ENCODE measurements at regions not wholly inside any gene's neighbourhood (a gene's known extent, or its start where the extent isn't known, plus 50 kb on each side); places are given as distances from the start of the nearest gene placed in this dataset.

DNA sequence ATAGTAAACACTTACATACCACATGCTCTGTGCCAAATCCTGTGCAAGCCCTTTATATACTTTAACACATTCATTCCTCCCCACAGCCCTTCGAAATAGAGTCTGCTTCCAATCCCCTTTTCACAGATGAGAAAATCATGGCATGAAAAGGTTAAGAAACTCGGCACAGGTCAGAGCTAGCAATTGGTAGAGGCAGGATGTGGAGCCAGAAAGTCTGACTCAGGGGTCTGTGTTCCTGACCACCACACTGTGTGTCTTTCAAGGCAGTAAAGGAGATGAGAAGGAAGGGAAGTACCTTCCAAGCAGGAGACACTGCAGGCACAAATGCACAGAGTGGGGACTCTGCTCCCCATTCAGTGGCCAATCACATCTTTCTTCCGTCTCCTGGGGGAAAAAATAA is 61.1 kb downstream of the SCN11A start:
- TF ChIP-seq, protein P1, sequence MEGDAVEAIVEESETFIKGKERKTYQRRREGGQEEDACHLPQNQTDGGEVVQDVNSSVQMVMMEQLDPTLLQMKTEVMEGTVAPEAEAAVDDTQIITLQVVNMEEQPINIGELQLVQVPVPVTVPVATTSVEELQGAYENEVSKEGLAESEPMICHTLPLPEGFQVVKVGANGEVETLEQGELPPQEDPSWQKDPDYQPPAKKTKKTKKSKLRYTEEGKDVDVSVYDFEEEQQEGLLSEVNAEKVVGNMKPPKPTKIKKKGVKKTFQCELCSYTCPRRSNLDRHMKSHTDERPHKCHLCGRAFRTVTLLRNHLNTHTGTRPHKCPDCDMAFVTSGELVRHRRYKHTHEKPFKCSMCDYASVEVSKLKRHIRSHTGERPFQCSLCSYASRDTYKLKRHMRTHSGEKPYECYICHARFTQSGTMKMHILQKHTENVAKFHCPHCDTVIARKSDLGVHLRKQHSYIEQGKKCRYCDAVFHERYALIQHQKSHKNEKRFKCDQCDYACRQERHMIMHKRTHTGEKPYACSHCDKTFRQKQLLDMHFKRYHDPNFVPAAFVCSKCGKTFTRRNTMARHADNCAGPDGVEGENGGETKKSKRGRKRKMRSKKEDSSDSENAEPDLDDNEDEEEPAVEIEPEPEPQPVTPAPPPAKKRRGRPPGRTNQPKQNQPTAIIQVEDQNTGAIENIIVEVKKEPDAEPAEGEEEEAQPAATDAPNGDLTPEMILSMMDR (IDR thresholded peaks at IDR 0.05): no peak
- TF ChIP-seq EZH2phosphoT487 (IDR thresholded peaks at IDR 0.05) (no peak), EZH2 (IDR thresholded peaks at IDR 0.05) (no peak)

Measured in neural progenitor cell (in vitro differentiated cells).